Endodermal cell (in vitro differentiated cells): ENCODE measurements at regions not wholly inside any gene's neighbourhood (a gene's known extent, or its start where the extent isn't known, plus 50 kb on each side); places are given as distances from the start of the nearest gene placed in this dataset.

Experiments used
- DNase-seq: peaks from one replicate; pipeline ENCODE4 v3.0.0-alpha.2; 2017
- H3K27ac ChIP-seq: 2 replicates; pipeline ENCODE4 v1.5.1; 2013; ENCODE audit warnings: mild to moderate bottlenecking, low read depth, low read length, moderate library complexity
- H3K27me3 ChIP-seq: 2 replicates; pipeline ENCODE4 v1.6.1; 2013; ENCODE audit warnings: mild to moderate bottlenecking, low read length, moderate library complexity; ENCODE audit not compliant: insufficient read depth, control insufficient read depth, poor library complexity, severe bottlenecking
- H3K36me3 ChIP-seq: 2 replicates; pipeline ENCODE4 v1.7.0; 2013; ENCODE audit warnings: mild to moderate bottlenecking, low read length, moderate library complexity; ENCODE audit not compliant: control insufficient read depth, insufficient read depth
- H3K4me1 ChIP-seq: one replicate; pipeline ENCODE4 v1.7.0; 2013; ENCODE audit warnings: low read length; ENCODE audit not compliant: control insufficient read depth, insufficient read depth
- H3K4me3 ChIP-seq: 2 replicates; pipeline ENCODE4 v1.5.1; 2013; ENCODE audit warnings: mild to moderate bottlenecking, low read length, moderate library complexity
- H3K9ac ChIP-seq: 2 replicates; pipeline ENCODE4 v1.6.1; 2013; ENCODE audit warnings: mild to moderate bottlenecking, low read length, moderate library complexity; ENCODE audit not compliant: poor library complexity, severe bottlenecking; ENCODE audit errors: extremely low read depth
- H3K9me3 ChIP-seq: 2 replicates; pipeline ENCODE4 v1.6.1; 2013; ENCODE audit warnings: mild to moderate bottlenecking, low read length, moderate library complexity; ENCODE audit not compliant: control insufficient read depth
- H3K27ac Mint-ChIP-seq: 2 replicates; pipeline ENCODE4 v1.8.0; 2020; ENCODE audit warnings: mixed read lengths
- H3K27me3 Mint-ChIP-seq: 2 replicates; pipeline ENCODE4 v1.8.0; 2021; ENCODE audit warnings: mild to moderate bottlenecking, mixed read lengths; ENCODE audit not compliant: insufficient read depth
- H3K36me3 Mint-ChIP-seq: 2 replicates; pipeline ENCODE4 v1.8.0; 2020; ENCODE audit warnings: low read depth, mixed read lengths
- H3K4me1 Mint-ChIP-seq: 2 replicates; pipeline ENCODE4 v1.8.0; 2020; ENCODE audit warnings: mixed read lengths
- H3K4me3 Mint-ChIP-seq: 2 replicates; pipeline ENCODE4 v1.8.0; 2020; ENCODE audit warnings: mild to moderate bottlenecking, moderate library complexity, mixed read lengths
- H3K9me3 Mint-ChIP-seq: 2 replicates; pipeline ENCODE4 v1.8.0; 2020; ENCODE audit warnings: mild to moderate bottlenecking, mixed read lengths
- WGBS, 2 experiments: methylation state at CpG; one replicate each; pipeline versions ENCODE4 v1.1.5 to v1.1.7; 2013; ENCODE audit warnings: missing lambda C conversion rate in 2 of 2, mixed read lengths in 1 of 2; ENCODE audit not compliant: insufficient coverage in 1 of 2, insufficient read length in 1 of 2; 5-methylcytosine and 5-hydroxymethylcytosine counted together
- TF ChIP-seq, protein P1 (sequence below): fragments of 200-600 bp; sonication (generic); conservative IDR thresholded peaks from 2 replicates; pipeline ENCODE4 v1.5.0; 2021; ENCODE audit warnings: antibody characterized with exemption, mild to moderate bottlenecking

GRCh38 chr22:48551716-48552268, 1275.9 kb downstream of the BRD1 start:
- H3K4me1 Mint-ChIP-seq: no peaks in the 10 kb centered on the region
- no peak overlapping the region for H3K4me3 ChIP-seq
- TF ChIP-seq, protein P1, sequence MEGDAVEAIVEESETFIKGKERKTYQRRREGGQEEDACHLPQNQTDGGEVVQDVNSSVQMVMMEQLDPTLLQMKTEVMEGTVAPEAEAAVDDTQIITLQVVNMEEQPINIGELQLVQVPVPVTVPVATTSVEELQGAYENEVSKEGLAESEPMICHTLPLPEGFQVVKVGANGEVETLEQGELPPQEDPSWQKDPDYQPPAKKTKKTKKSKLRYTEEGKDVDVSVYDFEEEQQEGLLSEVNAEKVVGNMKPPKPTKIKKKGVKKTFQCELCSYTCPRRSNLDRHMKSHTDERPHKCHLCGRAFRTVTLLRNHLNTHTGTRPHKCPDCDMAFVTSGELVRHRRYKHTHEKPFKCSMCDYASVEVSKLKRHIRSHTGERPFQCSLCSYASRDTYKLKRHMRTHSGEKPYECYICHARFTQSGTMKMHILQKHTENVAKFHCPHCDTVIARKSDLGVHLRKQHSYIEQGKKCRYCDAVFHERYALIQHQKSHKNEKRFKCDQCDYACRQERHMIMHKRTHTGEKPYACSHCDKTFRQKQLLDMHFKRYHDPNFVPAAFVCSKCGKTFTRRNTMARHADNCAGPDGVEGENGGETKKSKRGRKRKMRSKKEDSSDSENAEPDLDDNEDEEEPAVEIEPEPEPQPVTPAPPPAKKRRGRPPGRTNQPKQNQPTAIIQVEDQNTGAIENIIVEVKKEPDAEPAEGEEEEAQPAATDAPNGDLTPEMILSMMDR: no peak
- no peaks in the 10 kb centered on the region for H3K27me3 ChIP-seq
- H3K27ac Mint-ChIP-seq: no peak overlapping the region
- H3K4me3 Mint-ChIP-seq: no peak overlapping the region
- H3K4me1 ChIP-seq: no peaks in the 10 kb centered on the region
- WGBS, 2 experiments: 88 to 94% methylated on average over 8 to 17 of the region's 17 CpGs
- no peaks in the 10 kb centered on the region for H3K9me3 Mint-ChIP-seq
- H3K27me3 Mint-ChIP-seq: no peaks in the 10 kb centered on the region
- H3K9me3 ChIP-seq: no peaks in the 10 kb centered on the region
- no peak for DNase-seq
- no peak overlapping the region for H3K27ac ChIP-seq
- no peaks in the 10 kb centered on the region for H3K36me3 ChIP-seq
- no peaks in the 10 kb centered on the region for H3K36me3 Mint-ChIP-seq
- H3K9ac ChIP-seq: no peak overlapping the region

- H3K27me3 ChIP-seq: no peaks in the 10 kb centered on the region
- no peaks in the 10 kb centered on the region for H3K4me1 ChIP-seq
- no peak overlapping the region for H3K4me3 ChIP-seq
- Mint-ChIP-seq H3K27me3 (no peaks in the 10 kb centered on the region), H3K9me3 (no peaks in the 10 kb centered on the region), H3K27ac (no peak overlapping the region), H3K4me3 (no peak overlapping the region), H3K36me3 (no peaks in the 10 kb centered on the region), H3K4me1 (no peaks in the 10 kb centered on the region)
- 95 to 100% methylated on average over 4 to 10 of the region's 10 CpGs for WGBS, 2 experiments
- H3K9ac ChIP-seq: no peak overlapping the region
- H3K27ac ChIP-seq: no peak overlapping the region
- TF ChIP-seq, protein P1: no peak
- no peaks in the 10 kb centered on the region for H3K36me3 ChIP-seq
- DNase-seq: no peak
- H3K9me3 ChIP-seq: no peaks in the 10 kb centered on the region
These were observed 1276.6 kb downstream of the BRD1 start for GRCh38 chr22:48551061-48551460.

GRCh38 chr22:48548391-48548790, 1279.3 kb downstream of the BRD1 start:
- Histone ChIP-seq H3K9ac (no peak overlapping the region), H3K27me3 (no peaks in the 10 kb centered on the region), H3K36me3 (no peaks in the 10 kb centered on the region), H3K4me3 (no peak overlapping the region), H3K27ac (no peak overlapping the region), H3K4me1 (no peaks in the 10 kb centered on the region), H3K9me3 (no peaks in the 10 kb centered on the region)
- Mint-ChIP-seq H3K36me3 (no peaks in the 10 kb centered on the region), H3K9me3 (no peaks in the 10 kb centered on the region), H3K27me3 (no peaks in the 10 kb centered on the region), H3K27ac (no peak overlapping the region), H3K4me1 (no peaks in the 10 kb centered on the region), H3K4me3 (no peak overlapping the region)
- WGBS, 2 experiments: 89 to 92% methylated on average over 7 to 8 of the region's 8 CpGs
- TF ChIP-seq, protein P1: no peak
- DNase-seq: no peak
